ENCODE measurements at regions not wholly inside any gene's neighbourhood (a gene's known extent, or its start where the extent isn't known, plus 50 kb on each side); places are given as distances from the start of the nearest gene placed in this dataset.
A peak's percentile ranks its signal among the peaks of the same experiment; 100 is the strongest.

- peak; percentile 83 to 92 for DNase-seq (ENCODE audit: low read depth in 1 of 2, low spot score in 1 of 2)
- in situ Hi-C loops (cut with HindIII; ENCODE audit: low pct_unique_long_range_greater_than_20kb, low sequenced_read_pairs): no loop called here
- TF ChIP-seq JUND (IDR thresholded peaks at IDR 0.05; ENCODE audit: low read depth): no peak
Measured at GRCh38 chr11:134476435-134477021, 64.5 kb upstream of the B3GAT1 start.

- DNase-seq (ENCODE audit: low read depth in 1 of 2, low spot score in 1 of 2): no peak
- TF ChIP-seq JUND (IDR thresholded peaks at IDR 0.05; ENCODE audit: low read depth): no peak
- in situ Hi-C loops (cut with HindIII; ENCODE audit: low pct_unique_long_range_greater_than_20kb, low sequenced_read_pairs): no loop called here
Measured at GRCh38 chr11:134475951-134476350, 63.9 kb upstream of the B3GAT1 start.

- in situ Hi-C loops (cut with HindIII; ENCODE audit: low pct_unique_long_range_greater_than_20kb, low sequenced_read_pairs): no loop called here
- DNase-seq (ENCODE audit: low read depth in 1 of 2, low spot score in 1 of 2): no peak
- no peak for TF ChIP-seq JUND (IDR thresholded peaks at IDR 0.05; ENCODE audit: low read depth)
Measured at GRCh38 chr11:134474942-134475341, 62.9 kb upstream of the B3GAT1 start.

- no peak for TF ChIP-seq JUND (IDR thresholded peaks at IDR 0.05; ENCODE audit: low read depth)
- in situ Hi-C loops (cut with HindIII; ENCODE audit: low pct_unique_long_range_greater_than_20kb, low sequenced_read_pairs): no loop called here
- no peak for DNase-seq (ENCODE audit: low read depth in 1 of 2, low spot score in 1 of 2)
Measured at GRCh38 chr11:134474070-134474860, 62.2 kb upstream of the B3GAT1 start.

DNA sequence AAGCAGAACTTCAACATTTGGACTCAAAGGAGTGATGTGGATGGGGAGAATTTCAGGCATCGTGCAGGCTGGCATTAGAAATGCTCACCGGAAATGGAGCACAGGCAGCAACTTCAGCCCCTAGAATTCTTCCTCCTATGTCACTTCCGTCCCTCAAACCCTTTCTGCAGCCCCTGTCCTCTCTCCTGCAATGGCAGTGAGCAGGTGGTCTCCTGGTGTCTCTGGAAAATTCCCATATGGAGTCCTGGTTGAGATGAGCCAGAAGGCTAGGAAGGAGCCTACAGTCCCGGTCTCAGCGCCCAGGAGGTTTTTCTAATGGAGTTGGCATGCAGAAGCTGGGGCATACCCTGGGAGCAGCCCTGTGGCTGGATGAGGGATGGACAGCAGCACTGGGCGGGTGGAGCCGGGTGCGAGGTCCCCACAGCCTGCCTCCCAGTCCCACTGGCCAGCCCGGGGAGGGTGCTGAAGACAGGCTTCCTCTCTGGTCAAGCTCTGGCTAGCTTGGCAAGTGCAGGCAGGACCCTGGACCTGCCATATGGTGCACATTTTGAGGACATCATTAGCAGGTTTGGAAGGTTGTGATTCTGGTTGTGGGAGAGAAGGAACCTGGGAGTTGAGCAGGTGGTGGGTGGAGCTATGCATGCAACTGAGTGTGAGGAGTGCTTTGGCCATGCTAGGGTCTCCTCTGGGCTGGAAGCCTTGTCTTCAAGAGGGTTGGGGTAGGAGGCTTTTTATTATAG is 59.8 kb upstream of the B3GAT1 start:
- TF ChIP-seq JUND (IDR thresholded peaks at IDR 0.05; ENCODE audit: low read depth): no peak
- in situ Hi-C loops (cut with HindIII; ENCODE audit: low pct_unique_long_range_greater_than_20kb, low sequenced_read_pairs): no loop called here
- DNase-seq (ENCODE audit: low read depth in 1 of 2, low spot score in 1 of 2): no peak

DNA sequence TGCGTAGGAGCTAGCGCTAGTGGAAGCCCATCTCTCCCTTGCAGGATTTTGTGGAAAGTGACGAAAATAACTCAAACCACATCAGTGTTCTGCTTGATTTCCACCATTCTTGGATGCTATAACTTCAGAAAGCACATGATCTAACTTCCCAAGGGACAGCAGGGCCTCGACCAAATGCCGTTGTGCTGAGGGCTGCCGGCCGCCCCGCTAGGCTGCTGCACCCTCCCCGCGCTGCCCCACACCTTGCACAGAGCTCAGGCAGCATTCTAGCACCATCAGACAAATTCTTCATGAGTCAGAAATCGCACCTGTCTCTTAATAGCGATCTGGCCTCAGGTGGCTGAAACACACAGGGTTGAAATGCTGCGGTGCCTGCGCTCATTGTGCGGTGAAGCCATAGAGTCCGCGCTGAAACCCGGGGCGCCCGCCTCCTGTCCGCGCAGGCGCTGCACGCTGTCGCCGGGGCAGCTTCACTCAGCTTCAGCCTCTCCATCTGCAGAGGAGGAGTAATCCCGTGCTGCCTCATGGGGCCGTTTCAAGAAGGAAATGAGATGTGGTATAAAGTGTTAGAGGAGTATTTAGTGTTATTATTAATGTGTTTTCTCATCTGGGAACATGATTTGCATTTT is 59.2 kb upstream of the B3GAT1 start:
- in situ Hi-C loops (cut with HindIII; ENCODE audit: low pct_unique_long_range_greater_than_20kb, low sequenced_read_pairs): no loop called here
- DNase-seq (ENCODE audit: low read depth in 1 of 2, low spot score in 1 of 2): no peak
- TF ChIP-seq JUND (IDR thresholded peaks at IDR 0.05; ENCODE audit: low read depth): no peak

- no peak for DNase-seq (ENCODE audit: low read depth in 1 of 2, low spot score in 1 of 2)
- in situ Hi-C loops (cut with HindIII; ENCODE audit: low pct_unique_long_range_greater_than_20kb, low sequenced_read_pairs): no loop called here
- TF ChIP-seq JUND (IDR thresholded peaks at IDR 0.05; ENCODE audit: low read depth): no peak
Measured at GRCh38 chr11:134470238-134470637, 58.2 kb upstream of the B3GAT1 start.

DNA sequence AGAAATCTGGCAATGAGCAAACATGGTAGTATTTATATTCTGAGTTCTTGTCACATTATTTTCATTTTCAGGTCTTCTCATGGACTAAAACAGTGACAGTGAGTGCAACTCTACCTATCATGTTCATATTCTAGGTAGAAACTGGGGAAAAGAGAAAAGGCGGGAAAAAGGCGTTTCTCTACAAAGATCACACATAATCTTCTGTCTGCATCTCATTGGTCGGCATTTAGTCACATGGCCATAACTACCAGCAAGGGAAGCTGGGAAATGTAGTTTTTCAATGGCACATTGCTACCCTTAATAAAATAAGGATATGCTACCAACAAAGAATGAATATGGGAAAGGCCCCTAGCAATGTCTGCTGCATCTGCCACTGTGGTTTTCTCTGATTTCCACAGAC is 57.6 kb upstream of the B3GAT1 start:
- in situ Hi-C loops (cut with HindIII; ENCODE audit: low pct_unique_long_range_greater_than_20kb, low sequenced_read_pairs): no loop called here
- peak; percentile 69 to 83 for DNase-seq (ENCODE audit: low read depth in 1 of 2, low spot score in 1 of 2)
- TF ChIP-seq JUND (IDR thresholded peaks at IDR 0.05; ENCODE audit: low read depth): no peak

DNA sequence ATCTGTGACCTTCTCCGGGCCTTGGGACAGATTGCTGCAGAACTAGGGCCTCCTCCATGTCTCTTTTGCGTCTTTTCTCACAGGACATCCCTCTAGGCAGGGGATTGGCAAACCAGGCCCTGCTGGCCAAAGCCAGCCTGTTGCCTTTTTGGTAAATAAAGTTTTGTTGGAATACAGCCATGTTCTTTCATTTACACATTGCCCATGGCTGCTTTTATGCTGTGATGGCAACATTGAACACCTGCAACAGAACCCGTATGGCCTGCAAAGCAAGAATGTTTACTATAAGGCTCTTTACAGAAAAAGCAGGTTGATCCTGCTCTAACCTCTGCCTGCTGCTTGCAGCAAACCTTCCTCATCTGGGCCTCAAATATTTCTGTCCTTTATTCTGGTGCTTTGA is 56.8 kb upstream of the B3GAT1 start:
- in situ Hi-C loops (cut with HindIII; ENCODE audit: low pct_unique_long_range_greater_than_20kb, low sequenced_read_pairs): no loop called here
- peak; percentile 55 to 98 for DNase-seq (ENCODE audit: low read depth in 1 of 2, low spot score in 1 of 2)
- TF ChIP-seq JUND (IDR thresholded peaks at IDR 0.05; ENCODE audit: low read depth): no peak

- in situ Hi-C loops (cut with HindIII; ENCODE audit: low pct_unique_long_range_greater_than_20kb, low sequenced_read_pairs): no loop called here
- TF ChIP-seq JUND (IDR thresholded peaks at IDR 0.05; ENCODE audit: low read depth): no peak
- DNase-seq (ENCODE audit: low read depth in 1 of 2, low spot score in 1 of 2): no peak
Measured at GRCh38 chr11:134468081-134468668, 56.1 kb upstream of the B3GAT1 start.

GRCh38 chr11:134466610-134467567 is 54.8 kb upstream of the B3GAT1 start:
- in situ Hi-C loops (cut with HindIII; ENCODE audit: low pct_unique_long_range_greater_than_20kb, low sequenced_read_pairs): no loop called here
- DNase-seq (ENCODE audit: low read depth in 1 of 2, low spot score in 1 of 2): no peak
- TF ChIP-seq JUND (IDR thresholded peaks at IDR 0.05; ENCODE audit: low read depth): no peak
